ENCODE measurements at regions not wholly inside any gene's neighbourhood (a gene's known extent, or its start where the extent isn't known, plus 50 kb on each side); places are given as distances from the start of the nearest gene placed in this dataset.
"Not testable (repeated sequence)": the region's sequence is repeated elsewhere in the genome, so short reads cannot be mapped to it uniquely, and the experiment has no call there.

DNA sequence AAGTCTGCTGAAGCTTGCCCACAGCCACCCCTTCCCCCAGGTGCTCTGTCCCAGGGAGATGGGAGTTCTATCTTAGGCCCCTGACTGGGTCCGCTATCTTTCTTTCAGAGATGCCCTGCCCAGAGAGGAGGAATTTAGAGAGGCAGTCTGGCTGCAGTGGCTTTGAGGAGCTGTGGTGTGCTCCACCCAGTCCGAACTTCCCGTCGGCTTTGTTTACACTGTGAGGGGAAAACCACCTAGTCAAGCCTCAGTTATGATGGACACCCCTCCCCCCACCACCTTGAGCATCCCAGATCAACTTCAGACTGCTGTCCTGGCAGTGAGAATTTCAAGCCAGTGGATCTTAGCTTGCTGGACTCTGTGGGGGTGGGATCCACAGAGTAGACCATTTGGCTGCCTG, 118.3 kb upstream of the ZEB2 start:
- H3K27ac ChIP-seq (ENCODE audit: low read depth, low read length); H3K36me3 ChIP-seq (ENCODE audit: control insufficient read depth, insufficient read depth, low read length); H3K4me3 ChIP-seq (ENCODE audit: low read depth, low read length); H3K27me3 ChIP-seq (ENCODE audit: control insufficient read depth, insufficient read depth, low read length); H3K9me3 ChIP-seq (ENCODE audit: control insufficient read depth, insufficient read depth, low read depth, low read length); H3K4me1 ChIP-seq (ENCODE audit: control insufficient read depth, insufficient read depth, low read length); H3K9ac ChIP-seq (ENCODE audit: low read length): not testable (repeated sequence)

DNA sequence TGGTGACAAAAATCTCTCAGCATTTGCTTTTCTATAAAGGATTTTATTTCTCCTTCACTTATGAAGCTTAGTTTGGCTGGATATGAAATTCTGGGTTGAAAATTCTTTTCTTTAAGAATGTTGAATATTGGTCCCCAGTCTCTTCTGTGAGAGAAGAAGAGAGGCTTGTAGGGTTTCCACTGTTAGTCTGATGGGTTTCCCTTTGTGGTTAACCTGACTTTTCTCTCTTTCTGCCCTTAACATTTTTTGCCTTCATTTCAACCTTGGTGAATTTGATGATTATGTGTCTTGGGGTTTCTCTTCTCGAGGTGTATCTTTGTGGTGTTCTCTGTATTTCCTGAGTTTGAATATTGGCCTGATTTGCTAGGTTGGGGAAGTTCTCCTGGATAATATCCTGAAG, 116.9 kb upstream of the ZEB2 start:
- not testable (repeated sequence) for H3K9me3 ChIP-seq (ENCODE audit: control insufficient read depth, insufficient read depth, low read depth, low read length); H3K27me3 ChIP-seq (ENCODE audit: control insufficient read depth, insufficient read depth, low read length); H3K9ac ChIP-seq (ENCODE audit: low read length); H3K4me1 ChIP-seq (ENCODE audit: control insufficient read depth, insufficient read depth, low read length); H3K36me3 ChIP-seq (ENCODE audit: control insufficient read depth, insufficient read depth, low read length); H3K4me3 ChIP-seq (ENCODE audit: low read depth, low read length); H3K27ac ChIP-seq (ENCODE audit: low read depth, low read length)

DNA sequence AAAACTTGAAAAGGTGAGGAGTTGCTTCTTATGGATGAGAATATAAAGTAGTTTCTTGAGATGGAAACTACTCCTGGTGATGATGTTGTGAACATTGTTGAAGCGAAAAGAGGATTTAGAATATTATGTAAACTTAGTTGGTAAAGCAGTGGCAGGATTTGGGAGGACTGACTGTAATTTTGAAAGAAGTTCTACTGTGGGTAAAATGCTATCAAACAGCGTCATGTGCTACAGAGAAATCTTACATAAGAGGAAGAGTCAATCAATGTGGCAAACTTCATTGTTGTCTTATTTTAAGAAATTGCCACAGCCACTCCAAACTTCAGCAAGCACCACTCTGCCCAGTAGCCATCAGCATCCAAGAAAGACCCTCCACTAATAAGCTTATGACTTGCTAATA, 112.9 kb upstream of the ZEB2 start:
- Histone ChIP-seq H3K27ac (ENCODE audit: low read depth, low read length) (no peak overlapping the region), H3K4me1 (ENCODE audit: control insufficient read depth, insufficient read depth, low read length) (no peaks in the 10 kb centered on the region), H3K36me3 (ENCODE audit: control insufficient read depth, insufficient read depth, low read length) (no peaks in the 10 kb centered on the region), H3K4me3 (ENCODE audit: low read depth, low read length) (no peak overlapping the region), H3K9ac (ENCODE audit: low read length) (no peak overlapping the region), H3K9me3 (ENCODE audit: control insufficient read depth, insufficient read depth, low read depth, low read length) (peaks cover 4% of the 10 kb centered on the region; the same call in 1 of the 2 replicates), H3K27me3 (ENCODE audit: control insufficient read depth, insufficient read depth, low read length) (no peaks in the 10 kb centered on the region)

DNA sequence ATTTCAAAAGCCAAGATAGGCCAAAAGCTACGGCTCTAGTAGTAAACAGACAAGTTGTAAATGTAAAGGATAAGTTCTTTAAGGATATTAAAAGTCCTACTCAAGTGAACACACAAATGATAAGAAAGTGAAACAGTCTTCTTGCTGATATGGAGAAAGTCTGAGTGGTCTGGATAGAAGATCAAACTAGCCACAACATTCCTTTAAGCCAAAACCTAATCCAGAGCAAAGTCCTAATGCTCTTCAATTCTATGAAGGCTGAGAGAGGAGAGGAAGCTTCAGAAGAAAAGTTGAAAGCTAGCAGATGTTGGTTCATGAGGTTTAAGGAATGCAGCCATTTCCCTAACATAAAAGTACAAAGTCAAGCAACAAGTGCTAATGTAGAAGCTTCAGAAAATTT, 111.7 kb upstream of the ZEB2 start:
- Histone ChIP-seq H3K27ac (ENCODE audit: low read depth, low read length) (no peak overlapping the region), H3K27me3 (ENCODE audit: control insufficient read depth, insufficient read depth, low read length) (no peaks in the 10 kb centered on the region), H3K4me1 (ENCODE audit: control insufficient read depth, insufficient read depth, low read length) (no peaks in the 10 kb centered on the region)

DNA sequence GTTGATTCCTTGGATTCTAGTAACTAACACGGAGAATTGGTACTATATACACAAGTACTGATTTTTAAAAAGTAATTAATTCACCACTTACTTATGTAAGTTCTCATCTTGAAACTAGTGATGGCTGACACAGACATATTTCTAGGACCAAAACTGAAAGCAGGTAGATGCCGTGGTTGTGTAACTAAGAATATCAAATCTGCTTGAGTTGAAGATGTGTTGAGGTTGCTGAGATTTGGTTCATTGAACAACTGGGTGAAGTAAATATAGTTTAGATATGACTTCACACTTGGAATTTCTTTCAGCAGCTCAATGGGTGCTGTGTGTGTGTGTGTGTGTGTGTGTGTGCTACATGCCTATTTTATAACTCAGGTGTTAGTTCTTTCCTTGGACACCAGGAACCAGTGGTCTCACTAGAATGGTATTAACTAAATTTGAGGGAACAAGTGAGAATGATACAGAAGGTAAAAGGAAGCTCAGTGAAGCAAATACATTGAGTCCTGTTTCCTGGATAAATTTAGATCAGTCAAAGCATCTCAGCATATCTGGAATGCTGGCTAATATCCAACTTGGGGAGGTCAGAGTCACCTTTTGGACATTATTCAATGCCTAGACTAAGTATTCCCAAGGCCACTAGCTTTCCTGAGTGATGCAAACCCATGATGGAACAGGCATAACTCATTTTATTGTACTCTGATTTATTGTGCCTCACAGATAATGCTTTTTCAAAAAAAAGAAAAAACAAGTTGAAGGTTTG, 110.7 kb upstream of the ZEB2 start:
- Histone ChIP-seq H3K36me3 (ENCODE audit: control insufficient read depth, insufficient read depth, low read length) (no peaks in the 10 kb centered on the region), H3K4me1 (ENCODE audit: control insufficient read depth, insufficient read depth, low read length) (no peaks in the 10 kb centered on the region), H3K9ac (ENCODE audit: low read length) (no peak overlapping the region), H3K27me3 (ENCODE audit: control insufficient read depth, insufficient read depth, low read length) (no peaks in the 10 kb centered on the region), H3K9me3 (ENCODE audit: control insufficient read depth, insufficient read depth, low read depth, low read length) (no peaks in the 10 kb centered on the region), H3K4me3 (ENCODE audit: low read depth, low read length) (no peak overlapping the region), H3K27ac (ENCODE audit: low read depth, low read length) (no peak overlapping the region)

More for the DNA sequence above, 111.7 kb upstream of the ZEB2 start:
- Histone ChIP-seq H3K9ac (ENCODE audit: low read length) (no peak overlapping the region), H3K4me3 (ENCODE audit: low read depth, low read length) (no peak overlapping the region), H3K9me3 (ENCODE audit: control insufficient read depth, insufficient read depth, low read depth, low read length) (peaks cover 4% of the 10 kb centered on the region; the same call in 1 of the 2 replicates), H3K36me3 (ENCODE audit: control insufficient read depth, insufficient read depth, low read length) (no peaks in the 10 kb centered on the region)

DNA sequence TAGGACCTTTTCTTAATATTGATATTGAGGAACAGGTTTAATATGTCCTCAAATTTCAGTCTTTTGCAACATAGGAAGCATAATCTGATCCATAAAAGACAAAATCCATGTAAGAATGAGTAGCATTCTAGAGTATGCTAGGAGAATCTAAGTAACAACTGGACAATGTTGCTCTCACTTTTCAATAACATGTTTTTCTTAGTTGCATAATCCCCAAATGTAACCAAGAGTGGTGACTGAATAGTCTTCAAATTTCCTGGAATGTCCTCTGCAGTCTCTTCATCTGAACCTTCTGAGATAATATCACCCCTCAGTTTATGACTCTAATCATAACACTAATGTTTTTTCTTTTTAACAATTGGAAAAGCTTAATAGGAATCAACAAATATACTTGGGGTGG, 110.0 kb upstream of the ZEB2 start:
- Histone ChIP-seq H3K4me3 (ENCODE audit: low read depth, low read length) (no peak overlapping the region), H3K4me1 (ENCODE audit: control insufficient read depth, insufficient read depth, low read length) (peaks cover 3% of the 10 kb centered on the region; the same call in 1 of the 2 replicates), H3K36me3 (ENCODE audit: control insufficient read depth, insufficient read depth, low read length) (no peaks in the 10 kb centered on the region), H3K9ac (ENCODE audit: low read length) (no peak overlapping the region), H3K9me3 (ENCODE audit: control insufficient read depth, insufficient read depth, low read depth, low read length) (no peaks in the 10 kb centered on the region), H3K27ac (ENCODE audit: low read depth, low read length) (no peak overlapping the region), H3K27me3 (ENCODE audit: control insufficient read depth, insufficient read depth, low read length) (no peaks in the 10 kb centered on the region)

DNA sequence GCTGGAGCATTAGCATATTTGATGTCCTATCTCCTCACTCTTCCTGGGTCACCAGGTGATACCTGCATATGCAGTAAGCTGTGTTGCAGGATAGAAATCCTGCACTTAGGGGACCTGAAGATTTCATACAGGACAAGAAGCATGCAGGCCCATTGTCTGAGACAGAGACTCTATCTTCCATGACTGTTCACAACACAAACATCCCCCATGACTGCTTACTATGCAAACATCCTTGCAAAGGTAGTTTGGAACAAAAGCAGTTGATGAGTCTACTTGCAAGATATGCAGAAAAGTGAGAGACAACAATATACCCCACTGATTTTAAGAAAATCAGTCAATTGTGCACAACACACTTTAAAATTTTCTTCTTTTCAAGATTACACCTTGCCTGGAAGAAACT, 108.6 kb upstream of the ZEB2 start:
- H3K4me3 ChIP-seq (ENCODE audit: low read depth, low read length): no peak overlapping the region
- H3K36me3 ChIP-seq (ENCODE audit: control insufficient read depth, insufficient read depth, low read length): no peaks in the 10 kb centered on the region
- H3K9me3 ChIP-seq (ENCODE audit: control insufficient read depth, insufficient read depth, low read depth, low read length): no peaks in the 10 kb centered on the region
- H3K4me1 ChIP-seq (ENCODE audit: control insufficient read depth, insufficient read depth, low read length): peaks cover 3% of the 10 kb centered on the region; the same call in 1 of the 2 replicates
- no peak overlapping the region for H3K9ac ChIP-seq (ENCODE audit: low read length)
- no peaks in the 10 kb centered on the region for H3K27me3 ChIP-seq (ENCODE audit: control insufficient read depth, insufficient read depth, low read length)
- H3K27ac ChIP-seq (ENCODE audit: low read depth, low read length): no peak overlapping the region

DNA sequence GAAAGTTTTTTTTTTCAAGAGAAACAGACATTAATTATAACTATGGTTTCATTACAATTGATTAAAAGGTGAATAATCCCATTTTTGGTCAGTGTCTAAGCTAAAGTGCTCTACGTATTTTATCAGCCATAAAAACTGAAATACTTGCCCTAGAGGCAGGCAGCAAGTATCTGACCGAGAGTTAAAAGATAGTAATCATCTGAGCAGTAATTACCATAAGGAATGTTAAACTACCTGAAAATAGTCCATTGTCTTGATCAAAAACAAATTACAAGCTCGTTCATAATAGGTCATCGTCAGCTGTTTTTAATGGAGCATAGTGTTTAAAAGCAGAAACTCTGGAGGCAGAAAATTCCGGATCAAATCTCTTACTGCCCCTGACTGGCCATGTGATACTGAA, 105.7 kb upstream of the ZEB2 start:
- Histone ChIP-seq H3K9me3 (ENCODE audit: control insufficient read depth, insufficient read depth, low read depth, low read length) (peaks cover 8% of the 10 kb centered on the region), H3K4me1 (ENCODE audit: control insufficient read depth, insufficient read depth, low read length) (peaks cover 3% of the 10 kb centered on the region; the same call in 1 of the 2 replicates), H3K27ac (ENCODE audit: low read depth, low read length) (no peak overlapping the region), H3K36me3 (ENCODE audit: control insufficient read depth, insufficient read depth, low read length) (no peaks in the 10 kb centered on the region), H3K4me3 (ENCODE audit: low read depth, low read length) (no peak overlapping the region), H3K9ac (ENCODE audit: low read length) (no peak overlapping the region), H3K27me3 (ENCODE audit: control insufficient read depth, insufficient read depth, low read length) (no peaks in the 10 kb centered on the region)

DNA sequence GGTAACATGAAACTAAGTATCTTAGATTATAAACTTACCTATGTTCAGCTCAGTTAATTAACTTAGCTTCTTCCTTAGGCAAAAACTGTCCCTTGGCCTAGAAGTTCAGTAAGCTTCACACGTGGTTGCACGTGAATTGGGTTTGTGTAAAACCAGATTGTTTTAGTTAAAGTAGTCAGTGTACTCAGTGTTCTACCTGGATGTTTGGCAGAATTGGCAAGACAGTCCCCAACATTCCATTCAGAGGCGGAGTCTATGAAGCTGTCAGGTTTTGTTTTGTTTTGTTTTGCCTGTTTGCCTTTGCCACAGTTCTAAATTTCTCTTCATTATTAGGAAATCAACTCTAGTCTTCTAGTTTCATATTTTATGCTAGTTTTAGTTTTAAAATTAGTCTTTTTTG, 105.3 kb upstream of the ZEB2 start:
- Histone ChIP-seq H3K36me3 (ENCODE audit: control insufficient read depth, insufficient read depth, low read length) (no peaks in the 10 kb centered on the region), H3K4me3 (ENCODE audit: low read depth, low read length) (no peak overlapping the region), H3K27me3 (ENCODE audit: control insufficient read depth, insufficient read depth, low read length) (no peaks in the 10 kb centered on the region), H3K9ac (ENCODE audit: low read length) (no peak overlapping the region), H3K9me3 (ENCODE audit: control insufficient read depth, insufficient read depth, low read depth, low read length) (peaks cover 8% of the 10 kb centered on the region), H3K4me1 (ENCODE audit: control insufficient read depth, insufficient read depth, low read length) (peaks cover 3% of the 10 kb centered on the region; the same call in 1 of the 2 replicates), H3K27ac (ENCODE audit: low read depth, low read length) (no peak overlapping the region)

DNA sequence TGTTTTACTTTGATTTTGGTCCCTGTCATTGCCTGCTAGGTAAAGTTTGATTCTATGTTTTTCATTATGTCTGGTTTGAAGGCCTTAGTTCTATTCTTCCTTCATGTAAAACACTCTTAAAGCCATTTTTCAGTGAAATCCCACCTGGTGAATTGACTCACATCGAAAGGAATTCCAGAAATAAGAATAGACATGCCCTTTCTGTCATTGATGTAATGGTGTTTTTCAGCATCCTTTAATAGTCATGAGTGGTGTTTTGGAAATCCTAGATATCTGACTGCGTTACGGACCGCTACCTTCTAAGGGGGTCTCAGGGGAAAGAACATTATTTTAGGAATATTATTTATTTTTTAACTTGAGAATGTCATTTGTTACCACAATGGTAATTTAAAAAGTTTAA, 104.5 kb upstream of the ZEB2 start:
- H3K9me3 ChIP-seq (ENCODE audit: control insufficient read depth, insufficient read depth, low read depth, low read length): peaks cover 8% of the 10 kb centered on the region
- H3K9ac ChIP-seq (ENCODE audit: low read length): no peak overlapping the region
- peaks cover 3% of the 10 kb centered on the region; the same call in 1 of the 2 replicates for H3K4me1 ChIP-seq (ENCODE audit: control insufficient read depth, insufficient read depth, low read length)
- no peak overlapping the region for H3K4me3 ChIP-seq (ENCODE audit: low read depth, low read length)
- no peak overlapping the region for H3K27ac ChIP-seq (ENCODE audit: low read depth, low read length)
- no peaks in the 10 kb centered on the region for H3K36me3 ChIP-seq (ENCODE audit: control insufficient read depth, insufficient read depth, low read length)
- H3K27me3 ChIP-seq (ENCODE audit: control insufficient read depth, insufficient read depth, low read length): no peaks in the 10 kb centered on the region

DNA sequence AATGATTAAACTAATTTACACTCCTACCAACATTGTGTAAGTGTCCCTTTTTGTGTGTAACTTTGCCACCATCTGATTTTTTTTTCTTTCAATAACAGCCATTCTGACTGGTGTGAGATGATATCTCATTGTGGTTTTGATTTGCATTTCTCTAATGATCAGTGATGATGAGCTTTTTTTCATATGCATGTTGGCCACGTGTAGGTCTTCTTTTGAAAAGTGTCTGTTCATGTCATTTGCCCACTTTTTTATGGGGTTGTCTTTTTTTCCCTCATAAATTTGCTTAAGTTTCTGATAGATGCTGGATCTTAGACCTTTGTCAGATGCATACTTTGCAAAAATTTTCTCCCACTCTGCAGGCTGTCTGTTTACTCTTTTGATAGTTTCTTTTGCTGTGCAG, 102.5 kb upstream of the ZEB2 start:
- H3K27me3 ChIP-seq (ENCODE audit: control insufficient read depth, insufficient read depth, low read length); H3K9ac ChIP-seq (ENCODE audit: low read length); H3K4me3 ChIP-seq (ENCODE audit: low read depth, low read length); H3K9me3 ChIP-seq (ENCODE audit: control insufficient read depth, insufficient read depth, low read depth, low read length); H3K4me1 ChIP-seq (ENCODE audit: control insufficient read depth, insufficient read depth, low read length); H3K27ac ChIP-seq (ENCODE audit: low read depth, low read length); H3K36me3 ChIP-seq (ENCODE audit: control insufficient read depth, insufficient read depth, low read length): not testable (repeated sequence)

Measured in HUES6 (cell line).